Colonic mucosa (tissue), 4 donors: ENCODE measurements at regions not wholly inside any gene's neighbourhood (a gene's known extent, or its start where the extent isn't known, plus 50 kb on each side); places are given as distances from the start of the nearest gene placed in this dataset.

Source experiments
- DNase-seq: peaks from one replicate; pipeline ENCODE4 v3.0.0-alpha.2; 2020
- H3K27ac ChIP-seq: fragments of 200-600 bp; one replicate; pipeline ENCODE4 v1.8.0; 2021
- H3K27me3 ChIP-seq: fragments of 200-600 bp; one replicate; pipeline ENCODE4 v1.8.0; 2021
- H3K36me3 ChIP-seq: fragments of 200-600 bp; one replicate; pipeline ENCODE4 v1.8.0; 2021
- H3K4me1 ChIP-seq: fragments of 200-600 bp; one replicate; pipeline ENCODE4 v1.8.0; 2021; ENCODE audit warnings: mild to moderate bottlenecking
- H3K4me3 ChIP-seq: fragments of 200-600 bp; one replicate; pipeline ENCODE4 v1.8.0; 2021
- H3K9ac ChIP-seq, 2 donors: one replicate each; pipeline ENCODE4 v1.7.0; 2013; ENCODE audit warnings: control low read depth in 2 of 2, low read depth in 2 of 2, low read length in 2 of 2
- H3K9me3 ChIP-seq: fragments of 200-600 bp; one replicate; pipeline ENCODE4 v1.8.0; 2021
- intact Hi-C: fragments of 100-400 bp; cut with DNase I; formaldehyde crosslinking; loops from one replicate; pipeline ENCODE4 v1.14.1; 2022
- TF ChIP-seq, protein P1 (sequence below): fragments of 200-600 bp; IDR thresholded peaks from one replicate; pipeline ENCODE4 v1.8.0; 2022; ENCODE audit warnings: antibody characterized with exemption, mild to moderate bottlenecking
- donor health status: healthy.
- donor health status: DM: no; HTN: no; CAD: no.
- donor health status: DM: no; HTN: no; CAD: no.

DNA sequence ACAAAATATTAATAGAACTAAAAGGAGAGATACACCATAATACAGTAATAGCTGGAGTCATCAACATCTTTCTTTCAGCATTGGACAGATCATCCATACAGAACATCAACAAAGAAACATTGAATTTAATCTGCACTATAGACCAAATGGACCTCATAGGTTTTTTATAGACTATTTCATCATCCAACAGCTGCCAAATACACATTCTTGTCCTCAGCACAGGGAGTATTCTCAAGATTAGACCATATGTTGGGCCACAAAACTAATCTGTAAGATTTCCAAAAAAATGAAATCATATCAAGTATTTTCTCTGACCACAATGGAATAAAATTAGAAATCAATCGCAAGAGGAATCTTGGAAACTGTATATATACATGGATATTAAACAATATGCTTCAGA, 86.9 kb downstream of the FSCB start:
- no peak for DNase-seq
- intact Hi-C loops: no loop called here

DNA sequence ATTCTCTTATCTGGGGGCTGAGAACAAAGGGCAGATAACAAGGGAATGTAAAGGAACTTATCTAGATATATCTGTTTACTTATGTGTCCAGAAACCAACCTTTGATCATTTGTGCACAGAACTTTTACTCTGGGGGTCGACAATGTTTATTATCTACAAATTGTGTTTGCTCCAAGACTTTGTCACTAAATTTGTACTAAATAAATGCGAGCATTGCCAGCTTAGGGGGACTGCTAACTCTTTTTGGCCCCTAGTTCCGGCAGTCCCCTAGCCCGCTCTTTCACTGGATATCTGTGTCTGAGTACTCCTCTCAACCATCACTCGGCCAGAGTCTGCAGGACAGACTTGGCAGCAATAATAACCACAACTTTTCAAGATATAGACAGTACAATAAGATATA, 88.2 kb downstream of the FSCB start:
- H3K9ac ChIP-seq: no peak overlapping the region
- no peak for DNase-seq
- no peak overlapping the region for H3K27ac ChIP-seq
- no peaks in the 10 kb centered on the region for H3K9me3 ChIP-seq
- H3K4me1 ChIP-seq: no peaks in the 10 kb centered on the region
- intact Hi-C loops: no loop called here
- H3K4me3 ChIP-seq: no peak overlapping the region
- no peaks in the 10 kb centered on the region for H3K36me3 ChIP-seq
- TF ChIP-seq, protein P1, sequence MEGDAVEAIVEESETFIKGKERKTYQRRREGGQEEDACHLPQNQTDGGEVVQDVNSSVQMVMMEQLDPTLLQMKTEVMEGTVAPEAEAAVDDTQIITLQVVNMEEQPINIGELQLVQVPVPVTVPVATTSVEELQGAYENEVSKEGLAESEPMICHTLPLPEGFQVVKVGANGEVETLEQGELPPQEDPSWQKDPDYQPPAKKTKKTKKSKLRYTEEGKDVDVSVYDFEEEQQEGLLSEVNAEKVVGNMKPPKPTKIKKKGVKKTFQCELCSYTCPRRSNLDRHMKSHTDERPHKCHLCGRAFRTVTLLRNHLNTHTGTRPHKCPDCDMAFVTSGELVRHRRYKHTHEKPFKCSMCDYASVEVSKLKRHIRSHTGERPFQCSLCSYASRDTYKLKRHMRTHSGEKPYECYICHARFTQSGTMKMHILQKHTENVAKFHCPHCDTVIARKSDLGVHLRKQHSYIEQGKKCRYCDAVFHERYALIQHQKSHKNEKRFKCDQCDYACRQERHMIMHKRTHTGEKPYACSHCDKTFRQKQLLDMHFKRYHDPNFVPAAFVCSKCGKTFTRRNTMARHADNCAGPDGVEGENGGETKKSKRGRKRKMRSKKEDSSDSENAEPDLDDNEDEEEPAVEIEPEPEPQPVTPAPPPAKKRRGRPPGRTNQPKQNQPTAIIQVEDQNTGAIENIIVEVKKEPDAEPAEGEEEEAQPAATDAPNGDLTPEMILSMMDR: no peak
- H3K27me3 ChIP-seq: no peaks in the 10 kb centered on the region

More for the DNA sequence above, 86.9 kb downstream of the FSCB start:
- Histone ChIP-seq H3K27ac (no peak overlapping the region), H3K36me3 (no peaks in the 10 kb centered on the region), H3K9me3 (no peaks in the 10 kb centered on the region), H3K4me3 (no peak overlapping the region), H3K9ac (no peak overlapping the region), H3K27me3 (no peaks in the 10 kb centered on the region), H3K4me1 (no peaks in the 10 kb centered on the region)
- TF ChIP-seq, protein P1: no peak

- no peak overlapping the region for H3K27ac ChIP-seq
- intact Hi-C loops: no loop called here
These were observed 89.3 kb downstream of the FSCB start for GRCh38 chr14:44417809-44418208.

DNA sequence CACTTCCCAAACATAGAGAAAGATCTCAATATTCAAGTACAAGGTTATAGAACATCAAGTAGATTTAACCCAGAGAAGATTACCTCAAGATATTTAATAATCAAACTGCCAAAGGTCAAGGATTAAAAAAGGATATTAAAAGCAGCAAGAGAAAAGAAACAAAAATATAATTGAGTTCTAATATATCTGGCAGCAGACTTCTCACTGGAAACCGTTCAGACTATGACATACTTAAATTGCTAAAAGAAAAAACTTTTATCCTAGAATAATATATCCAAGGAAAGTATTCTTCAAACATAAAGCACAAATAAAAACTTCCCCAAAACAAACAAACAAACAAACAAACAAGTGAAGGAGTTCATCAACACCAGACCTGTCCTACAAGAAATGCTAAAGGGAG, 92.4 kb downstream of the FSCB start:
- no peak overlapping the region for H3K4me3 ChIP-seq
- no peak for DNase-seq
- H3K9me3 ChIP-seq: no peaks in the 10 kb centered on the region
- no peak overlapping the region for H3K27ac ChIP-seq
- TF ChIP-seq, protein P1: no peak
- no peak overlapping the region for H3K9ac ChIP-seq
- intact Hi-C loops: no loop called here
- H3K27me3 ChIP-seq: no peaks in the 10 kb centered on the region
- H3K4me1 ChIP-seq: no peaks in the 10 kb centered on the region
- no peaks in the 10 kb centered on the region for H3K36me3 ChIP-seq

More at GRCh38 chr14:44417809-44418208, 89.3 kb downstream of the FSCB start:
- no peak overlapping the region for H3K9ac ChIP-seq
- no peak overlapping the region for H3K4me3 ChIP-seq
- H3K36me3 ChIP-seq: no peaks in the 10 kb centered on the region
- no peaks in the 10 kb centered on the region for H3K4me1 ChIP-seq
- no peaks in the 10 kb centered on the region for H3K9me3 ChIP-seq
- no peaks in the 10 kb centered on the region for H3K27me3 ChIP-seq
- no peak for DNase-seq
- TF ChIP-seq, protein P1: no peak

- TF ChIP-seq, protein P1: no peak
- Histone ChIP-seq H3K27me3 (no peaks in the 10 kb centered on the region), H3K36me3 (no peaks in the 10 kb centered on the region), H3K4me3 (no peak overlapping the region), H3K9ac (no peak overlapping the region), H3K27ac (no peak overlapping the region), H3K9me3 (no peaks in the 10 kb centered on the region), H3K4me1 (no peaks in the 10 kb centered on the region)
- no peak for DNase-seq
- intact Hi-C loops: no loop called here
These were observed 94.1 kb downstream of the FSCB start for GRCh38 chr14:44412858-44413569.
